GM21447 (cell line): ENCODE measurements at regions not wholly inside any gene's neighbourhood (a gene's known extent, or its start where the extent isn't known, plus 50 kb on each side); places are given as distances from the start of the nearest gene placed in this dataset.
"Not testable (repeated sequence)": the region's sequence is repeated elsewhere in the genome, so short reads cannot be mapped to it uniquely, and the experiment has no call there.

Source experiments
- ATAC-seq: cut with Tn5 transposase; IDR thresholded peaks from one replicate; pipeline ENCODE4 v1.9.1; 2021; ENCODE audit not compliant: unreplicated experiment

GRCh38 chr18:4797002-4797685 is 342.0 kb upstream of the DLGAP1 start:
- ATAC-seq: no peak

- no peak for ATAC-seq
Measured at GRCh38 chr18:4789506-4789905, 334.4 kb upstream of the DLGAP1 start.

GRCh38 chr18:4781873-4782272 is 326.8 kb upstream of the DLGAP1 start:
- no peak for ATAC-seq

DNA sequence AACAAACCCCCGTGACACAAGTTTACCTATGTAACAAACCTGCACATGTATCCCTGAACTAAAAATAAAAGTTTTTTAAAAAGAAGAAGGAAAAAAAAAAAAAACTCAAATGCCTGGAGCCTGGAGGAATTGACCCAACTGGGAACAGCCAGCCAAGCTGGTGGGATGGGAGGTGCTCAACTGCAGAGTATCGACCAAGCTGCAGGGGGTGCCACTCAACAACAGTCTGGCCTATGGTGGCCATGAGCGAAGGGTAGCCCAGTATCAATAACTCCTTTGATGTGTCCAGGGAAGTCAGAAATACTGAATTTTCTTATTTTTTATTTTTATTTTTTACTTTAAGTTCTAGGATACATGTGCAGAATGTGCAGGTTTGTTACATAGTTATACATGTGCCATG is 310.3 kb upstream of the DLGAP1 start:
- no peak for ATAC-seq

DNA sequence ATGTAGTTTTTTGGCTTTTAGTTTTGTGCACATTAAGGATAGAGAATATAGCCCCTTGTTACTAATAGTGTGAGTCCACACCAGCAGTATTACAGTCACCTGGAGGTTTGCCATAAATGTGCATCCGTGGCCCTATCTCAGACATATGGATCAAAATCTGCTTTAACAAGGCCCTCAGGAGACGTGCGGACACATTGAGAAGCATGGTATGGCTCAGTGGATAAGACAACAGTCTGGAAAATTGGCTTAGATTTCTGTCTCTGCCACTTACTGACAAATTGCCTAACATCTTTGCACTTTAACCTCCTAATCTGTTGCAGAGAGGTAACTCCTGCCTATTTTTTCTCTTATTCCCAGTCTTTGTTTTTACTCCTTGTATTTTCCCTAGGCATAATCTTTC is 307.2 kb upstream of the DLGAP1 start:
- no peak for ATAC-seq

GRCh38 chr18:4758980-4759379 is 303.9 kb upstream of the DLGAP1 start:
- ATAC-seq: no peak

GRCh38 chr18:4755848-4756247 is 300.7 kb upstream of the DLGAP1 start:
- ATAC-seq: no peak

DNA sequence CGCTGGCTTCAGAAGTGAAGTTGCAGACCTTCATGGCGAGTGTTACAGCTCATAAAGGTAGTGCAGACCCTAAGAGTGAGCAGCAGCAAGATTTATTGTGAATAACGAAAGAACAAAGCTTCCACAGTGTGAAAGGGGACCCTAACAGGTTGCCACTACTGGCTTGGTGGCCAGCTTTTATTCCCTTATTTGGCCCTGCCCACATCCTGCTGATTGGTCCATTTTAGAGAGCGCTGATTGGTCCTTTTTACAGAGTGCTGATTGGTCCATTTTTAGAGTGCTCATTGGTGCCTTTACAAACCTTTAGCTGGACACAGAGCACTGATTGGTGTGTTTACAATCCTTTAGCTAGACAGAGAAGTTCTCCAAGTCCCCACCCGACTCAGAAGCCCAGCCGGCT is 298.0 kb upstream of the DLGAP1 start:
- ATAC-seq: not testable (repeated sequence)

- ATAC-seq: no peak
Measured at GRCh38 chr18:4751523-4751922, 296.4 kb upstream of the DLGAP1 start.

DNA sequence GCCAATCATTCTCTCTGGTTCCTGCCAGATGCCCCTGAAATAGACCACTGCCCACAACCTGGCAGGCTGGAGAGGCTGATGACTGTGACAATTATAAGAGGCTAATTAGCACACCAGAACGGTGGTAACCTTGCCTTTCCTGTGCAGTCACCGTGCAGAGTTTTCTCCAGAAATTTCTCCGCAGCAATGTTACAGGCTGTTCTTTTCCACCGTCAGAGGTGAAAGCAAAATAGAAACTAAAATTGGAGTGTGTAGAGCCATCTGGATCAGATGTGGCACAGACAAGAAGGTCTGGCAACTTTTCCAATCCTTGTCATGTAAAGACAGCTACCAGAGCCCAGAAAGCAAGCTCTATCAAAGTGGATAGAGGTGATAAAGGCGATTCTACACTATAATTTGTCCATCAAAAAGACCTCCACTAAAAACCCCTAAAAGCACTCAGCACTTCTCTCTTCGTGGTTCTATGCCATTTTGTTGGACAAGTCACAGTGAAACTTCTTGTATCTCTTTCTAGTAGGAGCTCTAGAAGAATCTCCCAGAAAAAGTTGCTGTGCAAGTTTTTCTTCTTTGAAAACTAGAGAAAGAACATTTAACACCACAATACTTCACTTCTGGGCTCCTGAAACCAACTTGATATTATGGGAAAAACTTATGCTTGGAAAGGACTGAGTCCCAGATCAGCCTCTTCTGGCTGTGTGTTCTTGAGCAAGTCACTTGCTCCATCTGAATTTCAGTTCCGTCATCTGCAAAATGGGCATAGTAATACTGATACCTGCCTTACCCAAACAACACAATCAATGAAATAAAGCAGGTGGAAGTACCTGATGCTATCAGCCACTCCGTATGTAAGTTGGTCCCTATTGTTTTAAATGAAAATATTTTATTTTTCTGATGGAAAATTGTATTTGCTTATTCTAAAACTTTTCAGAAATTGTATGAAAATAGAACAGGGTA is 295.6 kb upstream of the DLGAP1 start:
- no peak for ATAC-seq

DNA sequence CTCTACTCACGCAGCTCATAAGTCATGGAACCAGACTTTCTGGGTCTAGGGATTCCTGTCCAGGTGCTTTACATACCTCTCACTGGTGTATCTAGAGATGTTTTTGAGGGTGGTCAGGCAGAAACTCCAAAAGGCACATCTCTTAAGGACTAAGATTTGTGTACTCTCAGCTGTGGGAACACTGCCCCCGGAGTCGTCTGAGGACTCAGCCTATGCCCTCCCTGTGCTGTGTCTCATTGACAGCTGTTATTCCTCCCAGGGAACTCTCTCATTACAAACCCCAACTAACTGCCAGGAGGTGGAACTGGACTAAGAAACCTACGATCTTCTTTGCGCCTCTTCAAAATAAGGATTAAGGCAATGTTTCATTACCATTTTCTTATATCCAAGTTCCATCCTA is 293.9 kb upstream of the DLGAP1 start:
- ATAC-seq: no peak

GRCh38 chr18:4734903-4735302 is 279.8 kb upstream of the DLGAP1 start:
- no peak for ATAC-seq

DNA sequence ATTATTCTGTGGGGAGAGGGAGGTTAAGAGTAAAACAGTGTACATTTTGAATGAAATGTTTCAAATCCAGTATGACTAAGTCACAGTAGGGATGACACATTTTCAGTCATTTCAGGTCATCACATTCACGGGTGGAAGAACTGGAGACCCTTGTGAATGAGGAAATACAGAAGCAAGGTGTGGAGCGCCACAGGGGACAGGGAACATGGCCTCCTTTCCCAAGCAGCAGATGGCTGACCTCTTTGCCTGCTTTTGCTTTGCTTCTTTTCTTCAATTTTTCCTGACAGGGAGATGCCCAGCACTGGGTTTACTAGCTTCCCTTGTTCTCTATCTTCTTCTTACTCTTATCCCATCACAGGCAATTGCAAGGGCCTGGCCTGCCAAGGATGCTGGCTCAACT is 278.9 kb upstream of the DLGAP1 start:
- ATAC-seq: no peak

DNA sequence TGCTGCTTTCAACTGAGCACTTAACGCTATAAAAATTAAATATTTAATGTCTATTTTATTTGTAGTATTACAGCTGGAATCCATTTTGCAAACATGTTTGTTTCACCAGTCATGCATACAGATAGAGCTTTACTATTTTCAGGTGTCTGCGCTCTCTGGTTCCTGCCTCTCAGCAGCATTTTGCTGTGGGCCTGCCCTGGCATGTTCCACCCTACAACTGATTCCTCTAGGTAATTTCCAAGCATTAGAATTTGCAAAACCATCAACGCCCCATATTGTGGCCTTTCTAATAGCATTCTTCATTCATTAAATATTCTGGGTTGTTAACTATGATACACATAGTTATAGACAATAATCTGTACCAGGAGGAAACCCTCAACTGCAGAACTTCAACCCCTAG is 266.4 kb upstream of the DLGAP1 start:
- no peak for ATAC-seq

- ATAC-seq: no peak
Measured at GRCh38 chr18:4720518-4720917, 265.4 kb upstream of the DLGAP1 start.

- no peak for ATAC-seq
Measured at GRCh38 chr18:4705894-4706293, 250.8 kb upstream of the DLGAP1 start.

- no peak for ATAC-seq
Measured at GRCh38 chr18:4704781-4705180, 249.7 kb upstream of the DLGAP1 start.

DNA sequence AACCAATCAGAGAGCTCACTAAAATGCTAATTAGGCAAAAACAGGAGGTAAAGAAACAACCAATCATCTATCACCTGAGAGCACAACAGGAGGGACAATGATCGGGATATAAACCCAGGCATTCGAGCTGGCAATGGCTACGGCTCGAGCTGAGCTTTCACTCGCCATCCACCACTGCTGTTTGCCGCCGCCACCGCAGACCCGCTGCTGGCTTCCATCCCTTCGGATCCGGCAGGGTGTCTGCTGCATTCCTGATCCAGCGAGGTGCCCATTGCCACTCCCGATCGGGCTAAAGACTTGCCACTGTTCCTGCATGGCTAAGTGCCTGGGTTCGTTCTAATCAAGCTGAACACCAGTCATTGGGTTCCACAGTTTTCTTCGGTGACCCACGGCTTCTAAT is 236.7 kb upstream of the DLGAP1 start:
- ATAC-seq: no peak

- ATAC-seq: not testable (repeated sequence)
Measured at GRCh38 chr18:4678685-4679084, 223.6 kb upstream of the DLGAP1 start.

GRCh38 chr18:4677006-4677405 is 221.9 kb upstream of the DLGAP1 start:
- no peak for ATAC-seq

GRCh38 chr18:4672162-4672561 is 217.1 kb upstream of the DLGAP1 start:
- ATAC-seq: no peak

- no peak for ATAC-seq
Measured at GRCh38 chr18:4658804-4659203, 203.7 kb upstream of the DLGAP1 start.
